Panc1 (cell line): ENCODE measurements at regions not wholly inside any gene's neighbourhood (a gene's known extent, or its start where the extent isn't known, plus 50 kb on each side); places are given as distances from the start of the nearest gene placed in this dataset.
A peak's percentile ranks its signal among the peaks of the same experiment; 100 is the strongest.

Experiments
- ATAC-seq: fragments of 200-7000 bp; cut with Tn5 transposase; 2 replicates; pipeline ENCODE4 v1.9.1; 2020; ENCODE audit warnings: mild to moderate bottlenecking, moderate library complexity
- BruUV-seq: library from RNA; stranded (reverse); fragments of 400-500 nt; replicated peaks from 2 replicates; lab custom pipeline; 2021; lab: Mats Ljungman, UMichigan
- CTCF ChIA-PET: fragments of 300-600 bp; sonication (Branson Sonifier 250); formaldehyde crosslinking; loops from one replicate; lab custom pipeline; 2022; ENCODE audit warnings: antibody characterized with exemption; lab: Charles Lee
- POLR2A ChIA-PET: fragments of 300-600 bp; sonication (Branson Sonifier 250); formaldehyde crosslinking; loops from one replicate; lab custom pipeline; 2022; ENCODE audit warnings: antibody characterized with exemption; lab: Charles Lee
- DNase-seq: peaks from one replicate; pipeline ENCODE4 v3.0.0-alpha.2; 2010; ENCODE audit warnings: low read depth, low spot score
- H3K27ac ChIP-seq: 2 replicates; pipeline ENCODE4 v1.5.1; 2011; ENCODE audit warnings: mild to moderate bottlenecking, low read length, inconsistent platforms
- H3K27me3 ChIP-seq: fragments of 200-500 bp; sonication (Bioruptor generic); 2 replicates; pipeline ENCODE4 v1.6.0; 2014; ENCODE audit warnings: low read length, inconsistent platforms; ENCODE audit not compliant: control insufficient read depth, insufficient read depth
- H3K36me3 ChIP-seq: fragments of 200-500 bp; sonication (Bioruptor generic); 2 replicates; pipeline ENCODE4 v1.5.1; 2014; ENCODE audit warnings: inconsistent platforms, mild to moderate bottlenecking, low read length, moderate library complexity; ENCODE audit not compliant: control insufficient read depth, insufficient read depth
- H3K4me1 ChIP-seq: 2 replicates; pipeline ENCODE4 v1.5.1; 2011; ENCODE audit warnings: inconsistent platforms, mild to moderate bottlenecking, low read length, moderate library complexity; ENCODE audit not compliant: control insufficient read depth, insufficient read depth
- H3K4me3 ChIP-seq, 2 experiments: 2 replicates each; pipeline ENCODE4 v1.5.1; 2011 to 2012; ENCODE audit warnings: low read depth in 2 of 2, low read length in 2 of 2, mild to moderate bottlenecking in 2 of 2, inconsistent platforms in 1 of 2, moderate library complexity in 1 of 2
- H3K9me3 ChIP-seq: fragments of 200-500 bp; sonication (Bioruptor generic); 2 replicates; pipeline ENCODE4 v1.5.1; 2014; ENCODE audit warnings: low read depth, mild to moderate bottlenecking, inconsistent platforms, low read length, moderate library complexity; ENCODE audit not compliant: control insufficient read depth, insufficient read depth
- POLR2AphosphoS5 ChIP-seq: IDR thresholded peaks from 2 replicates; pipeline ENCODE4 v1.6.1; 2012; ENCODE audit warnings: mild to moderate bottlenecking, low read depth, low read length, moderate library complexity
- SIN3A ChIP-seq: IDR thresholded peaks from 2 replicates; pipeline ENCODE4 v1.6.1; 2012; ENCODE audit warnings: low read depth, mild to moderate bottlenecking, low read length, moderate library complexity, borderline replicate concordance; ENCODE audit not compliant: insufficient read depth
- TCF7L2 ChIP-seq: IDR thresholded peaks from 2 replicates; pipeline ENCODE4 v1.6.1; 2011; ENCODE audit warnings: mild to moderate bottlenecking, low read depth, low read length, inconsistent platforms
- in situ Hi-C: cut with HindIII; loops from 2 replicates; pipeline ENCODE4 v1.10.0; 2016; ENCODE audit warnings: low sequenced_read_pairs, low pct_unique_long_range_greater_than_20kb
- intact Hi-C: fragments of 100-400 bp; cut with micrococcal nuclease; formaldehyde crosslinking; loops from one replicate; pipeline ENCODE4 v1.10.0; 2022; ENCODE audit not compliant: unreplicated experiment
- TF ChIP-seq, protein P1 (sequence below), 2 experiments: IDR thresholded peaks; 2 replicates each; pipeline ENCODE4 v1.6.1; 2011 to 2012; ENCODE audit warnings: low read depth in 2 of 2, control low read depth in 1 of 2, low read length in 1 of 2, mild to moderate bottlenecking in 1 of 2, moderate library complexity in 1 of 2; ENCODE audit not compliant: insufficient read depth in 1 of 2
- TF ChIP-seq, protein P2 (sequence below): fragments of 450-650 bp; IDR thresholded peaks from 2 replicates; pipeline ENCODE4 v1.5.1; 2017; ENCODE audit warnings: mild to moderate bottlenecking

DNA sequence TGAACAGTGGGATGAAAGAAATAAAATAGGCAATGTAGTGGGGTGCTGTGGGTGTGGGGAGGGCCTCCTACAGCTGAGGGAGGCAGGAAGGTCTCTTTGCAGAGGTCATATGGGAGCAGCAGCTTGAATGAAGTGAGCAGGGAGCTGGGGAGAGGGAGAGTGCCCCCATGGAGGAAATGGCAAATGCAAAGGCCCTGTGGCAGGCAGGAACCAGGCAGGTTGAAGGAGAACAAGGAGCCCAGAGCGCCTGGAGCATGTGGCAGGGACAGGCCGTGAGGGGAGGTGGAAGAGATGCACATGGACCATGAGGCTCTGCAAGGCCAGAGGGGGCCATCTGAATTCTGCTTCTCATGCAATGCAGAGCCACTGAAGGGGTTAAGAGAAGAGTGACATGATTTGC is 191.8 kb downstream of the URI1 start:
- H3K4me3 ChIP-seq = no peak overlapping the region
- no peaks in the 10 kb centered on the region for H3K36me3 ChIP-seq
- ATAC-seq (no peak), DNase-seq (no peak)
- H3K27me3 ChIP-seq = no peaks in the 10 kb centered on the region
- intact Hi-C loops (no loop called here), in situ Hi-C loops (no loop called here)
- H3K4me1 ChIP-seq = no peaks in the 10 kb centered on the region
- no peaks in the 10 kb centered on the region for H3K9me3 ChIP-seq
- H3K27ac ChIP-seq = no peak overlapping the region
- no TSS peak for BruUV-seq
- TF ChIP-seq, protein P1, sequence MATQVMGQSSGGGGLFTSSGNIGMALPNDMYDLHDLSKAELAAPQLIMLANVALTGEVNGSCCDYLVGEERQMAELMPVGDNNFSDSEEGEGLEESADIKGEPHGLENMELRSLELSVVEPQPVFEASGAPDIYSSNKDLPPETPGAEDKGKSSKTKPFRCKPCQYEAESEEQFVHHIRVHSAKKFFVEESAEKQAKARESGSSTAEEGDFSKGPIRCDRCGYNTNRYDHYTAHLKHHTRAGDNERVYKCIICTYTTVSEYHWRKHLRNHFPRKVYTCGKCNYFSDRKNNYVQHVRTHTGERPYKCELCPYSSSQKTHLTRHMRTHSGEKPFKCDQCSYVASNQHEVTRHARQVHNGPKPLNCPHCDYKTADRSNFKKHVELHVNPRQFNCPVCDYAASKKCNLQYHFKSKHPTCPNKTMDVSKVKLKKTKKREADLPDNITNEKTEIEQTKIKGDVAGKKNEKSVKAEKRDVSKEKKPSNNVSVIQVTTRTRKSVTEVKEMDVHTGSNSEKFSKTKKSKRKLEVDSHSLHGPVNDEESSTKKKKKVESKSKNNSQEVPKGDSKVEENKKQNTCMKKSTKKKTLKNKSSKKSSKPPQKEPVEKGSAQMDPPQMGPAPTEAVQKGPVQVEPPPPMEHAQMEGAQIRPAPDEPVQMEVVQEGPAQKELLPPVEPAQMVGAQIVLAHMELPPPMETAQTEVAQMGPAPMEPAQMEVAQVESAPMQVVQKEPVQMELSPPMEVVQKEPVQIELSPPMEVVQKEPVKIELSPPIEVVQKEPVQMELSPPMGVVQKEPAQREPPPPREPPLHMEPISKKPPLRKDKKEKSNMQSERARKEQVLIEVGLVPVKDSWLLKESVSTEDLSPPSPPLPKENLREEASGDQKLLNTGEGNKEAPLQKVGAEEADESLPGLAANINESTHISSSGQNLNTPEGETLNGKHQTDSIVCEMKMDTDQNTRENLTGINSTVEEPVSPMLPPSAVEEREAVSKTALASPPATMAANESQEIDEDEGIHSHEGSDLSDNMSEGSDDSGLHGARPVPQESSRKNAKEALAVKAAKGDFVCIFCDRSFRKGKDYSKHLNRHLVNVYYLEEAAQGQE (IDR thresholded peaks at IDR 0.05; ENCODE audit: insufficient read depth in 1 of 2, low read depth in 2 of 2, low read length in 1 of 2) = no peak
- TF ChIP-seq POLR2AphosphoS5 = no peak
- no peak for TF ChIP-seq TCF7L2
- no peak for TF ChIP-seq SIN3A
- TF ChIP-seq, protein P2, sequence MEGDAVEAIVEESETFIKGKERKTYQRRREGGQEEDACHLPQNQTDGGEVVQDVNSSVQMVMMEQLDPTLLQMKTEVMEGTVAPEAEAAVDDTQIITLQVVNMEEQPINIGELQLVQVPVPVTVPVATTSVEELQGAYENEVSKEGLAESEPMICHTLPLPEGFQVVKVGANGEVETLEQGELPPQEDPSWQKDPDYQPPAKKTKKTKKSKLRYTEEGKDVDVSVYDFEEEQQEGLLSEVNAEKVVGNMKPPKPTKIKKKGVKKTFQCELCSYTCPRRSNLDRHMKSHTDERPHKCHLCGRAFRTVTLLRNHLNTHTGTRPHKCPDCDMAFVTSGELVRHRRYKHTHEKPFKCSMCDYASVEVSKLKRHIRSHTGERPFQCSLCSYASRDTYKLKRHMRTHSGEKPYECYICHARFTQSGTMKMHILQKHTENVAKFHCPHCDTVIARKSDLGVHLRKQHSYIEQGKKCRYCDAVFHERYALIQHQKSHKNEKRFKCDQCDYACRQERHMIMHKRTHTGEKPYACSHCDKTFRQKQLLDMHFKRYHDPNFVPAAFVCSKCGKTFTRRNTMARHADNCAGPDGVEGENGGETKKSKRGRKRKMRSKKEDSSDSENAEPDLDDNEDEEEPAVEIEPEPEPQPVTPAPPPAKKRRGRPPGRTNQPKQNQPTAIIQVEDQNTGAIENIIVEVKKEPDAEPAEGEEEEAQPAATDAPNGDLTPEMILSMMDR = no peak
- ChIA-PET CTCF (no interaction called here), POLR2A (no interaction called here)

DNA sequence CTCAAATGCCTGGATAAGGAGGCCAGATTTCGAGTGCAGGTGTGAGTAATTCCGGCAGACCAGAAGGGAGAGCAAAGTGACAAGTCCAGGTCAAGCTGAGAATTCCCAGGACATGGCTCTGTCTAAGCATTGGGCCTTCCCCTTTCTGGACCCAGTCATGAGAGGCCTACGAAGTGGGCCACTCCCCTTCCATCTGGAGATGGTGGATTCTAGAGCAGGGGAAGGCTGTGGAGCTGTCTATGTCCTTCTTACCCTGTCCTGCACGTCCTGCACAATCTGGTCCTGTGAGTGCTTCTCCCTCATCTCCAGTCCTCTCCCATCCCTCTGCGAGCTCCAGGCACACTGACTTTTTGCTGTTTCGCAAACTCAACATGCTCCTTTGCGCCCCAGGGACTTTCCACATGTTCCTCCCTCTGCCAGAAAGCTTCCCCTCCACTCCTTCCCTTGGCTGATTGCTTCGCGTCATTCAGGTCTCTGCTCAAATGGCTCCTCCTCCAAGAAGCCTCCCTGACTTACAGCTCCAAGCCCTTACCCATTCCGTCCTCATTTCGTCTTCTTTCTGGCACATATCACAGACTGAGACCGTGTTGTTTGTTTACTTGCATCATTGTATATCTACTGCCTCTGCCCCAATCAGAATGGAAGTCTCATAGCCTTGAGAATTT is 193.2 kb downstream of the URI1 start:
- CTCF ChIA-PET = no interaction called here
- TF ChIP-seq, protein P2 = no peak
- no peak for TF ChIP-seq TCF7L2
- no peak for TF ChIP-seq POLR2AphosphoS5
- TF ChIP-seq, protein P1 (IDR thresholded peaks at IDR 0.05; ENCODE audit: insufficient read depth in 1 of 2, low read depth in 2 of 2, low read length in 1 of 2) = no peak
- TF ChIP-seq SIN3A = no peak
- ATAC-seq (peak; percentile 33; the same call in 1 of the 2 replicates), DNase-seq (no peak)
- H3K4me3 ChIP-seq = no peak overlapping the region
- H3K27me3 ChIP-seq = peaks cover 7% of the 10 kb centered on the region
- H3K9me3 ChIP-seq = no peaks in the 10 kb centered on the region
- no peak overlapping the region for H3K27ac ChIP-seq
- no TSS peak for BruUV-seq
- no peaks in the 10 kb centered on the region for H3K36me3 ChIP-seq
- POLR2A ChIA-PET = no interaction called here
- in situ Hi-C loops (no loop called here), intact Hi-C loops (no loop called here)
- H3K4me1 ChIP-seq = no peaks in the 10 kb centered on the region
